ENCODE measurements at regions not wholly inside any gene's neighbourhood (a gene's known extent, or its start where the extent isn't known, plus 50 kb on each side); places are given as distances from the start of the nearest gene placed in this dataset.
"Not testable (repeated sequence)": the region's sequence is repeated elsewhere in the genome, so short reads cannot be mapped to it uniquely, and the experiment has no call there.

DNA sequence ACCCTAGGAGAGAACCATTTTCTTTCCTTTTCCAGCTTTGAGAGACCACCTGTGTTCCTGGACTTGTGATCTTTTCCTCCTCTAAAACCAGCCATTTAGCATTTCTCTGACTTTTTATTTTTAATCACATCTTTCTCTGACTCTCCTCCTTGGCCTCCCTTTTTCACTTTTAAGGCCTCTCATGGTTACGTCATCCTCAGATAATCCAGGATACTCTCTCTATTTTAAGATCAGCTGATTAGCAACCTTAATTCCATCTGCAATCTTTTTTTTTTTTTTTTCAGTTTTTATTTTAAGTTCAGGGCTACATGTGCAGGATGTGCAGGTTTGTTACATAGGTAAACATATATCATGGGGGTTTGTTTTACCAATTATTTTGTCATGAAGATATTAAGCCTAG is 54.0 kb downstream of the RFPL4B start:
- DNase-seq, result no peak

DNA sequence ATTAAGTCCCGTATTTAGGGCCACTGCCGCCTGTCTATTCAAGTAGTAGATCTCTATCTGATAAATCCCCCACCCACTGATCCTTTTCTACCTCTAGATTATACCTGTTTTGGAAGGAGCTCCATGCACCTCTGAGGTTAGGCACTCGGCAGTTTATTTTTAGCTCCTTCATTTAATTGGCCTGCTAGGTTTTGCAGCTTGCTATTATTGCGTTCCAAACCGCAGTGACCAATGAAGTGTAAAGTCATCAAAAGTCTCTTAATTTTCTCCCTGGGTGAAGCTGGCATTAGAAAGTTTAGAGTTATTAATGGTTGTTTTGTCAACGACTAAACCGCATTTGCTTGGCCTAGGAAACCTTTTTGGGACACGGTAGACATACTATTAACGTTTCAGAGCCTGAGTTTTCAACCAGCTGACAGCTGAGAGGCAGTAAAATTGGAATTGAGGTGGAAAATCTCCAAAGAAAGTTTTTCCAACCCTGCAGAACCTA is 60.0 kb downstream of the RFPL4B start:
- no peak for DNase-seq

DNA sequence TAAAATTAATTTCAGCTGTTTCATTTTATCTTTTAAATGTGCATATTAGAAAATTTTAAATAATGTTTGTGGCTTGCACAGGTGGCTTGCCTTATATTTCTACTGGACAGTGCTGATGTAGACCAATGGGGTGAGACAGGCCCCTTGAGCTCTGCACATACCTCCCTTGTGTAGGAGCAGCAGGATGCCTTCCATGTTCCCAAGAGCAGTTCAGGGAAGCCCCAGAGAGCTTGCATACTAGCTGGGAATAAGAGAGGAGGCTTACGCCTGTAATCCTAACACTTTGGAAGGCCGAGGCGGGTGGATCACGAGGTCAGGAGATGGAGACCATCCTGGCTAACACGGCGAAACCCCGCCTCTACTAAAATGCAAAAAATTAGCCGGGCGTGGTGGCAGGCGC is 61.4 kb downstream of the RFPL4B start:
- no peak for DNase-seq

DNA sequence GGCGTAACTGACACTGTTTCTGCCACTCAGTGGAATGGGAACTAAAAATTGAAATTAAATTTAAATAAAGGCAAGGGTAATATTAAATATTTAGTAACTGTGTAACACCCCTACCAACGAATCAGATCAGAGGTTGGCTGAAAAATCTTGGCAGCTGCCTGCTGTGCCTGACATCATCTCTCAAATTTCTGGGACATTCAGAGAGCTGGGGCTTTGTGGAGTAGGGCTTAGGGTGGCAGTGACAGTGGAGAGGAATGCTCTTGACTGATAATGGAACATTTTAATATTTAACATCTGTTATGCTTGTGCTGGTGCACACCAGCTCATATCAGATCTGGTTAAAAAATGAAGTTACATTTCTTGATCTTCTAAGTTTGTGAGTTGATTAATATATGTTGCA is 62.2 kb downstream of the RFPL4B start:
- DNase-seq, result no peak

DNA sequence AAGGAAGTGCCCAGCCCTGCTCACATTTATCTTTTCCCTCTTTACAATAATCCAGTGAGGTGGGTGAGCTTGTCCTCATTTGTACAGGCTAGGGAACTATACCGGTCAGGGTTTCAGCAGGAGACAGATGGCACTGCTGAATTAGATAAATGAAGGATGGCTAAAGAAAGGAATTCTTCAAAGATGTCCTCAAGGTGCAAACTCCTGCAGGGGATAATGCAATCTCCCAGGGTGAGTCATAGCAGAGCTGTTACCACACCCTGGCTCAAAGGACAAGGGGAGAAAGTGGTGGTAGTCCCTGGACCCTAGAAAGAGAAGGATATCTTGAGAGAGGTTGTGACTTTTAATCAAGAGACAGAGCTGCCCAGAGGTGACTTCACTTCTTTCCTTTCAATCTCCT is 66.7 kb downstream of the RFPL4B start:
- no peak for DNase-seq

DNA sequence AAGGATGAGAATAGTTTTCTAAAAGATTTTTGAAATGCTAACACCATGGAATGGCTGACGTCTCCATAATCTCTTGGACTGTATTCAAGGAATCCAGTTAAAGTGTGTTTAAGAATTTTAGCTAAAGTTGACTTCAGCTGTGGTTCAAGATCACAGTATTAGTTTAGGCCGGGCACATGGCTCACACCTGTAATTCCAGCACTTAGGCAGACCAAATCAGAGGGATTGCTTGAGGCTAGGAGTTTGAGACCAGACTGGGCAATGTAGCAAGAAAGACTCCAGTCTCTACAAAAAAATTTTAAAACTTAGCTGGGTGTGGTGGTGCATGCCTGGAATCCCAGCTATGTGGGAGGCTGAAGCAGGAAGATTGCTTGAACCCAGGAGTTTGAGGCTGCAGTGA is 68.2 kb downstream of the RFPL4B start:
- no peak for DNase-seq

DNA sequence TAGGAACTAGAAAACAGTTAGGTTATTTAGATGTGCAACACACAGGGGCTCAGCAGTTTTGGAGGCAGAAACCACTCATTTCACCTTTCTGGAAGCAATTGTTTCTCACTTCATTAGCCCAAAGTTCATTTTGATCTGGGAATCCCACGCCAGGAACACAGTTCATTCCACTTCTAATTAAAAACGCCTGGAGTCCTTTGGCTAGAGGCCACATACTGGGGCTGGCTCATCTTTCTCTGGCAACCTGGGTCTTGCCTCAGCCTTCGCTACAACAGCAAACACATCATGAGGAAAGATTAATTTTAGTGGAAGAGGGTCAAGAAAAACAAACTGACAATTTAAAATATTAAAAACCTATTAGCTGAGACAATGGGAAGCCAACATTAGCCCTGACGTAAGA is 69.7 kb downstream of the RFPL4B start:
- no peak for DNase-seq

DNA sequence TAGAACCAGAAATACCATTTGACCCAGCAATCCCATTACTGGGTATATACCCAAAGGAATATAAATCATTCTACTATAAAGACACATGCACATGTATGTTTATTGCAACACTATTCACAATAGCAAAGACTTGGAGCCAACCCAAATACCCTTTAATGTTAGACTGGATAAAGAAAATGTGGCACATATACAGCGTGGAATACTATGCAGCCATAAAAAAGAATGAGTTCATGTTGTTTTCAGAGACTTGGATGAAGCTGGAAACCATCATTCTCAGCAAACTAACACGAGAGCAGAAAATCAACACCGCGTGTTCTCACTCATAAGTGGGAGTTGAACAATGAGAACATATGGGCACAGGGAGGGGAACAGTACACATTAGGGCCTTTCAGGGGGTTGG is 79.9 kb downstream of the RFPL4B start:
- not testable (repeated sequence) for DNase-seq

DNA sequence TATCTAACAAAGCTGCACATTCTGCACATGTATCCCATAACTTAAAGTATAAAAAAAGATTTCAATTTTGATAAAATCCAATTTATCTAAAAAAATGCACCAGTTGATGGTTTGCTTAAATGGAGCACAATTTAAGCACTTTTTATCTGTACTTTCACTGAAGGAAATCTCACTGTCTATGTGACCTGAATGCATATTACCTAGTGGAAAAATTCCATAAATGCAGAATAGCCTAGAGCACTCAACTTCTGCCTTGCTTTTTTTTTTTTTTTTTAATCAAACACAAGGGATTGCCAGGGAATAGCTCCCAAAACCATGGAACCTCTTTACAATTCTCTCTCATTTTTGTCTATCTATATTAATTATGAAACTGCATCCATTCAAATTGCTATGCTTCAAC is 80.4 kb downstream of the RFPL4B start:
- DNase-seq, result no peak

DNA sequence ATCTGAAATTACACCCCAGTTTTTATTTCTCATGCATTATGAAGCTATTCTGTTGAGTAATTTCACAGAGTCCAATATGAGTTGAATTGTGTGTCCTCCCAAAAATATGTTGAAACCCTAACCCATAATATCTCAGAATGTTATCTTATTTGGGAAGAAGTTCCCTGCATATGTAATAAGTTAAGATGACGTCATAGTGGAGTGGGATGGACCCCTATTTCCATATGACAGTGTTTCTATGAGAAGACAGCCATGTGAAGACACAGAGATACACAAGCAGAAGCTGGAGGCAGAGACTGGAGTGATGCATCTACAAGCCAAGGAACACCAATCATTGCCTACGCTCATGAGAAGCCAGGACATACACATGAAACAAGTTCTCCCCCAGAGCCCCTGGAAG is 81.3 kb downstream of the RFPL4B start:
- DNase-seq, result no peak

DNA sequence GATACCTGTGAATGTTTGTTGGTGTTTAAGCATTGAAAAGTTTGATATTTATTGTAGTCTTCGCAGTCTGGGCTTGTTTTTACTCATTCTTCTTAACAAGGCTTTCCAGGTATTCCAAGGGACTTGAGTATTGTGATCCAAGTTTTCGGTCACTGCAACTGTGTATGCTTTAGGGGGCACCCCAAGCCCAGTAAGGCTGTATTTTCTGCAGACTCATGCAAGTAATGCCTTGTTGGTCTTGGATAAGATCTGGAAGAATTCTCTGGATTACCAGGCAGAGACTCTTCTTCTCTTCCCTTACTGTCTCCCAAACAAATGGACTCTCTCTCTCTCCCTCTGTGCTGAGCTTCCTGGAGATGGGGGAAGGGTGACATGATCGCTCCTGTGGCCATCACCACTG is 82.1 kb downstream of the RFPL4B start:
- DNase-seq, result no peak

DNA sequence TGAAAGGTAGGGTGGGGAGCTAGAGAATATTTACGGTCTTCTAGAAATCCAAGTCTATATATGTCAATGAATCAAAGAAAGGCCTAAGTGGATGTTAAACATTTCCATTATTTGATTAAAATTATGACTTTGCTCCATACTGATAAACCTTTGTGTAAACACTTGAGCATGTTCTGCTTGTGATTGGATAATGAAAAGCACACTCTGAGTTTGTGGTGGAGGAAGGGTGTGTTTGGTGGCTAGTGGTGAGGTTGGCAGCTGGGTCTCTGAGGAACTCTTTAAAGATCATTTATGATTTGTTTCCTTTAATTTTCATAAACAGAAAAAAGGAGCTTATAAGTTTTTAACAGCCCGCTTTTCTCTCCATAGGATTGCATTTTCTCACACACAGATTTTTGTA is 84.7 kb downstream of the RFPL4B start:
- DNase-seq, result no peak

DNA sequence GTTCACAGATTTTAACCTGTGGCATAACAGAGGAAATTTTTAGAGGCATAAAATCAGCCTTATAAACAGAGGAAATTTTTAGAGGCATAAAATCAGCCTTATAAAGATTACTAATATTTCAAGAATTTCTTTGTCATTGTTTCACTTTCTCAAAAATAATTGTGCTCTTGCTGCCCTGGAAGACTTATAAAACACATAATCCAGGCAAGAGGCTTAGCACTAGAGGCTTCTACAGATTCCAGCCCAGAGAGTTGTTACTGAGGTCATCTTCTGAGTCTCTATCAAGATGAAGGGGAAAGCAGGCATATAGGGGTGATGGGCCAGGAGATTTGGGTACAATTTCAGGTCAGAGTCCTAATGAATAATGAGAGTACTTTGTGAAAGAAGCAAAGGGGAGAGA is 85.7 kb downstream of the RFPL4B start:
- no peak for DNase-seq

DNA sequence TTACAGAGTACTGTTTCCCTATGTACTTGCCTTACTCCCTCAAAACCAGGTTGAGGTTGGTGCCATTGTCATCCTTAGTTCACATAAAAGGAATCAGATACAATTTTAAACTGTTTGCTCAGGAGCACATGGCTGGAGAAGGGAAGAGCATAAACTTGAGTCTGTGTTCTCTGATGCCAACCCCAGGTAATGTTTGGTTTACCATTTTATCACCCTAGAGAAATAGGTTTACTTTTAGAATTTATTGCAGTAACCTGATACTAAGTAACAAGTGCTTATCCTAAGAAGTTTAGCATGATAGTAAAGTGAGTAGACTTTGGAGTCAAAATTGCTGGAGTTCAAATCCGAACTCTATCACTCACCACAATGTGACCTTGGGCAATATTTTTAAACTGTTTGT is 86.3 kb downstream of the RFPL4B start:
- no peak for DNase-seq

DNA sequence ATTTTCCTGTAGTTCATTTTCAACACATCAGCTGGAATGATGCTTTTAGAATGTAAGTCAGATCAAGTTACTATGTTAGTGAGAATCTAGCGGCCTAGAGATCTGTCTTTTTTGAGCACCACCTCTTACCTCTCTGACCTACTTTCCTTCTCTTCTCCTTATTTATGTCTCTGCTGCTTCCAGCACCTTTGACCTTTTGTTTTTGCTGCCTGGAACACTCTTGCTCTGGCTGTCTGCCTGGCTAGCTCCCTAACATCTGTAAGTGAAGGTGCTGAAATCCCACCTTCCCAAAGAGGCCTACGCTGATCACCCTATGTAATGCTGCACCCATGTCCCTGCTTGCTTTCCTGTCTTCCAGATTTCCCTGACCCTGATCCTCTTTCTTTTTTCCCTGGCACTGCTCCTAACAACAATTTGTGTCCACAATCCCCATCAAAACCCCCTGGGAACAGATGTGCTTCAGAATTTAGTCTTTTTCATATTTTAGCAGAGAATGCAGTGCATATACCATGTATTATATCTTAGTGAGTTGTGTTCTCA is 87.8 kb downstream of the RFPL4B start:
- no peak for DNase-seq

DNA sequence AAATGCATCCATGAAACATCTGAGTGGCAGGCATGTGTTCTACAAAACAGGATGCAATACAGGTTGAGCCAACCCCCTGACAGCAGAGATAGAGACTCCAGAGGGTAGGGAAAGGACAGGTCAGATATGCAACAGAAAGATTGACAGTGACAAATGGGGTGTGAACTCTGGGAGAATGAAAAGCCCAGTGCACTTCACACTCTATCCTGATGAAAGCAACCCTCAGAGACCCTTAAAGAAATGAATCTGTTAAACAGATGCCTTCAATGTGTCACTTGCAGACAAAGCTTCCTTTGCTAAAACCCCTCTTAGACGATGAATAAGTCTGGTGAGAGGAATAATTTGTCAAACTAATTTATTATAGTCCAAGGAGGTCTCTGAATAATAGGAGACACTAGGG is 89.9 kb downstream of the RFPL4B start:
- DNase-seq, result no peak

DNA sequence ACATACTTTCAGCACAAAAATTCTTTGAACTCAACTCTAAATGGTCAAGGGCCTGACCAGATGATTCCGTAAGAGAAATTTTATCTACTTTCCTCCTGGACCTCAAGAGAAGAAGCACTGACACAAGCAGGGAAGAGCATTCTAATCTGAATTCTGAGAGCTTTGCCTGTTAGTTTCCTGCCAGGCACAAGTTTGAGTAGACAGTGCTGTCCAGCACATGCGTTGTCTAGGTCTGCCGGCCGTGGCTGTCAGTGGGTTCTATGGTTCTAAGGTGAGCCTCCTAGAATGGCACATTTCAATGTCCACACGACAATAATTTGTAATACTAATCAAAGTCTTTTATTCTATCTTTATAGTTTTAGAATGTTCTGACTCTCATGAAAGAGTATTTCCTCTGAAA is 91.9 kb downstream of the RFPL4B start:
- no peak for DNase-seq

DNA sequence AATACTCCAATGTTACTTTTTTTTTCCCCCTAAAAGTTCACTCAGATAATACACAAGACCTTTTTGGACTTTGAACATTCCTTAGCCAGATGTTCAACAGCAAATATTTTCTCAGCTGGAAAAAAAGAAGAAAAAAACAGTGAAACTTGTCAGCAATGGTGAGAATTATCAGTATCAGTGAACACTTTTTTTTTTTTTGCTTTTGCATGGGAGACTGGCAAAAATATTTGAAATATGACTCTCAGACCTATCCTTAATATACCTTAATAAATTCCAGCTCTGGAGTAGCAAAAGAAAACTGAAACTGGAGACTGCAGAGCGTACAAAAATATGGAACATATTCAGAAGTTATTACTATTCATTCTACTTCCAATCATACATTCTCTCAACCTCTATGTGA is 92.3 kb downstream of the RFPL4B start:
- no peak for DNase-seq

DNA sequence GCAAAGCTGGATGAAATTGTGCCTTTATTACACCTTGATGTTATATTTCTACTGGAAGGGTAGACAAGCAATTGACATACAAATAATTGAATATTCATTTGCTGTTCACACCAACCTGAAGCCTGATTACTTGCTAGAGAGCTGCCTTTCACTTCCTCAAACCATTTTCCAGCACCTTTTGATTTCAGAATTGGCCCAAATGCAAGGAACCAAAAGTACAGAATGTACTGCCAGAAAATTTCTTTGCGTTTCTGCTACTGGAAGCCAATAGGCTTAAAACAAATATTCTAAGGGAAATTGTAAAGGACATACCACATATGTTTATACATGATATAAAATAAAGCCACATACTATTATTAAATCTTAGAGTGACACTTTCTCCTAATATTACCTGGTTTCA is 94.5 kb downstream of the RFPL4B start:
- DNase-seq, result no peak

DNA sequence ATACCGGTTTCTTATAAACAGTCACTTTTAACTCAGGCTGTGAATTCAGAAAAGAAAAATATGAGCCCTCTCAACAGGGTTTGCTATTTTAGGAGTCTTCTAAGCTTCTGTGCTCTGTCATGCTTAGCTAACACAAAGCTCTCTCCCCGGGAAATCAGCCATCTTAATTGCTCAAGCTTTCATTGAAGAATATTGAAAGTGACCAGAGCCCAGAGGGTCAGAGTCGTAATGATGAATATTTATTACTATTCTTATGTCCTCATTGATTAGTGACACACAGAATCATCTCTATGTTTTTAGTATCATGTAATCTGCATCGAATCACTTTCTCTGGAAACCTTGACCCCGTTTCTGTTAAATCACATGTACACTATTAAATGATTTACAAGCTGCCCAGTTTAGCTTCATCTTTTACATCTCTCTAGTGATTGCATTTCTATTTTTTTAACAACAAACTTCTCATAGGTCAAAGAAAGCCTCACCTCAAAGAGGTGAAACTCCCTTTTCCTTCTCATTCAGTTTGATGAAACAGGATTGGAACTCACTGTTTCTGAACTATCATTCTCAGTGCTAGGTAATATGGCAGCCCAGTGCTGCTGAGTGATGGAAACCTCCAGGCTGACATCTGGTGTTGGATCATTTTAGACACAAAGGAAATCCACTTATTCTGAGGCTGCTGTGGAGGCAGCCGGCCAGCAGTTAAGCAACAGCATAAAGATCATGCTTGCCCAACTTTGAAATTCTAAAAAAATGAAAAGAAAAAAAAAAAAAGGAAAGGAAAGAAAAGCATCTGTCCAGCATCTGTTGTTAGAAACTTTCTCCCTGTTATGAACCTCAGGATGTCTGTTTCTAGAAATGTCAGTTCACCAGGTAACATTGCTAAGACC is 96.3 kb downstream of the RFPL4B start:
- no peak for DNase-seq

DNA sequence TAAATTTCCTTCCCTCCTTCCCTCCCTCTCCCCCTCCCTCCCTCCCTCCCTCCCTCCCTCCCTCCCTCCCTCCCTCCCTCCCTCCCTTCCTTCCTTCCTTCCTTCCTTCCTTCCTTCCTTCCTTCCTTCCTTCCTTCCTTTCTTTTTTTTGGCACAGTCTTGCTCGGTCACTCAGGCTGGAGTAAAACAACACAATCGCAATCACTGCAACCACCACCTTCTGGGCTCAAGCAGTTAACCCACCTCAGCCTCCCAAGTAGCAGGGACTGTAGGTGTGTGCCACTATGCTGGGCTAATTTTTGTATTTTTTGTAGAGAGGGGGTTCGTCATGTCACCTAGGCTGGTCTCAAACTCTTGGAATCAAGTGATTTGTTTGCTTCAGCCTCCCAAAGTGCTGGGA is 101.7 kb downstream of the RFPL4B start:
- DNase-seq, result not testable (repeated sequence)

DNA sequence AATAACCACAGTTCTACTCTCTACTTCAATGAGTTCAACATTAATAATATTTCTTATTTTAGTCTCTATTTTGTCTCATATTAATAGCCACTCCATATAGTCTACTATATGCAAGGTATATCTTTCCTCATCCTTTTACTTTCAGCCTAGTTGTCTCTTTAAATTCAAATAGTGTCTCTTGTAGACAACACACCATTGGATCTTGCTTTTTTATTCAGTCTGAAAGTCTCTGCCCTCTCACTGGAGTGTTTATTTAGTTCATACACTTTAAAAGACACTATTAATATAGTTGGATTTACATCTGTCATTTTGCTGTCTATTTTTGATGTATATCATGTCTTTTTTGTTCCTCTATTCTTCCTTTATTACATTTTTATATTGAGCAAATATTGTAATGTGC is 103.5 kb downstream of the RFPL4B start:
- DNase-seq, result no peak

DNA sequence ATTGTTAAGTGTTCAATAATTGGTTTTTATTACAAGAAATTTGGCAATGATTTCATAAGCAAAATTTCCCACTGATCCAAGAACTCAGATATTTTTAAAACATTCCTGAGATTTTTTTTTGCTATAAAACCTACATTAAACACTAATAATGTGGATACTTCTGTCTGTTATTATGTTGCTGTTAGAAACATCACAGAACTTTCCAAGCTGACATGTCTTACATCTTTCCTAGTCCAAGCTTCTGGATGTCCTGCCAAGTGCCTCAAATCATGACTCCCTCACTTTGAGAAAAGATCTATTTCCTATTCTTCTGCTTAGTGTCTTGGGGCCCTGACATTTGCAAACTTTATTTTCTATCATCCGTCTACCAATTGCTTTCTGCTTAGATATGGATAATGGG is 110.8 kb downstream of the RFPL4B start:
- no peak for DNase-seq

DNA sequence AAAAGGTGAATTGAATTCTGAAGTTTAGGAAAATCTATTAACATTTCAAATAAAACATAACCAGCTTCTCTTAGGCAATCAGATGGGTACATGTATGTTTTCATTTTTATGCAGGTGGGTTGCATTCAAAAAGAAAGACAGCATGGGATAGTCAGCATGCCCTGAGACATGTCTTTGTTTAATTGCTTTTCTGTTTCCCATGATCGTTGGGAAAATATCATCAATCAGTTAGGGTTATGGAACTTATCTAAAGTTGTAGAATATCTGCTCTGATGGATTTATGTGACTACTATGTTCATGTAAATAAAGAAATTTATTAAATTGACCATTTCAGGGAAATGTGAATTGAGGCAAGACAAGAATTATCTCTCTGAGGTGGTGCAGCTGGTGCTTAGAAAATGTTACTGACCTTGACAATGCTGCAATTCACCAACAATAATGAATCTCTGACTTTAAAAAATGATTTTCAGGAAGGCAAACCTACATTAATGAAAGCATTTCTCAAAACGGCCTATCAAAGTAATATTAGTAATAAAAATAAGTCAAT is 112.7 kb downstream of the RFPL4B start:
- DNase-seq, result no peak
